Central memory CD8-positive, alpha-beta T cell (primary cell): ENCODE measurements at regions not wholly inside any gene's neighbourhood (a gene's known extent, or its start where the extent isn't known, plus 50 kb on each side); places are given as distances from the start of the nearest gene placed in this dataset.

Source experiments
- ATAC-seq: fragments of 150-1000 bp; cut with Tn5 transposase; replicated peaks from 2 replicates; pipeline ENCODE4 v1.10.0; 2022; ENCODE audit warnings: mild to moderate bottlenecking, moderate FRiP score, moderate number of reproducible peaks; ENCODE audit not compliant: poor library complexity, severe bottlenecking; ENCODE audit errors: extremely low read depth
- DNase-seq, 2 donors: peaks; one replicate each; pipeline ENCODE4 v3.0.0; 2021; ENCODE audit warnings: low spot score in 2 of 2
- H3K27ac Mint-ChIP-seq: one replicate; pipeline ENCODE4 v1.8.0; 2022; ENCODE audit warnings: low read depth, mild to moderate bottlenecking, moderate library complexity, mixed read lengths
- H3K27me3 Mint-ChIP-seq: one replicate; pipeline ENCODE4 v1.8.0; 2022; ENCODE audit warnings: mixed read lengths
- H3K36me3 Mint-ChIP-seq: one replicate; pipeline ENCODE4 v1.8.0; 2022; ENCODE audit warnings: mild to moderate bottlenecking, moderate library complexity, mixed read lengths; ENCODE audit not compliant: insufficient read depth
- H3K4me1 Mint-ChIP-seq: one replicate; pipeline ENCODE4 v1.8.0; 2022; ENCODE audit warnings: mixed read lengths
- H3K4me3 Mint-ChIP-seq: one replicate; pipeline ENCODE4 v1.8.0; 2022; ENCODE audit warnings: mild to moderate bottlenecking, moderate library complexity, mixed read lengths
- H3K9me3 Mint-ChIP-seq: one replicate; pipeline ENCODE4 v1.8.0; 2022; ENCODE audit warnings: mixed read lengths

DNA sequence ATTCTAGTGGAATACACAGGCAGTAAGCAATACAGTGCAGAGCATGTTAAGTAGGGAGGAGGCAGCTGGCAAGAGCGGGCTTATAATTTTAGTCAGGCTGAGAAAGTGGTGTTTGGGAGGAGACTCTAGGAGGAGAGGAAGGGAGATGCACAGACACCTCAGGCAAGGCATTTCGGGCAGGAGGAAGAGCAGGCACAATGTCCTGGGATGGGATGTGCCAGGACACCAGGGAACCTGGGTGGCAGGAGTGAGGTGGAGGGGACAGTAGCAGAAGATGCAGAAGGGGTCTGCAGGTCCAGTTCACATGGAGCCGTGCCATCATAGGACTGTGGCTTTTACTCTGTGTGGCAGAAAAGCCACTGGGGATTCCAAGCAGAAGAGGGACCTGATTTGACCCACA, 143.7 kb upstream of the FSTL4 start:
- peaks cover 2% of the 10 kb centered on the region for H3K36me3 Mint-ChIP-seq
- H3K9me3 Mint-ChIP-seq: no peaks in the 10 kb centered on the region
- no peak for ATAC-seq
- H3K4me1 Mint-ChIP-seq: no peaks in the 10 kb centered on the region
- DNase-seq: no peak
- no peak overlapping the region for H3K27ac Mint-ChIP-seq
- no peak overlapping the region for H3K4me3 Mint-ChIP-seq
- peaks cover 28% of the 10 kb centered on the region for H3K27me3 Mint-ChIP-seq

DNA sequence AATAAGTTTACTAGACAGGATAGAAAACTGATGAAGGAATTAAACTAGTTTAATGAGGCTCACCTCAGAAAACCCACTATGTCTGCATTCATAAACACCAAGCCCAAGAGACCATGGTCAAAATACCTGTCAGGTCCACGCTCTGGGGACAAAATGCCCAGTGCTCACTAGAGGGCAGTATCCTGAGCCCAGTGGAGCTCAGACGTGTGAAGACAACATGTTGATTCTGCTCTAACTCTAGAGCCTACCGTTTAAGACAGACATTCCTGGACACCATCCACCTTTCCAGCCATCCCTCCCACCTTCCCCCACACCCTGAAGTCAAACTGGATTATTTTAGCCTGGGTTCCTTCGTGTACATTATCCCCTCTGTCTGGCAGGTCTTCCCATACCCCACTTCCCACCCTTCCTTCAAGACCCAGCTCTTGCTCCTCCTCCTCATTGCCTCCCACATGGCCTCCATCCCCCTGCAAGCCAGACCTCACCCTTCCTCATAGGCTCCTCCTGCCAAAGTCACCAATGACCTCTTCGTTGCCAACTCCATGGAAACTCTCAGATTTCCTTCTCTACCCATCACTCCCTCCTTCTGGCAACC, 142.3 kb upstream of the FSTL4 start:
- DNase-seq: no peak
- ATAC-seq: no peak

DNA sequence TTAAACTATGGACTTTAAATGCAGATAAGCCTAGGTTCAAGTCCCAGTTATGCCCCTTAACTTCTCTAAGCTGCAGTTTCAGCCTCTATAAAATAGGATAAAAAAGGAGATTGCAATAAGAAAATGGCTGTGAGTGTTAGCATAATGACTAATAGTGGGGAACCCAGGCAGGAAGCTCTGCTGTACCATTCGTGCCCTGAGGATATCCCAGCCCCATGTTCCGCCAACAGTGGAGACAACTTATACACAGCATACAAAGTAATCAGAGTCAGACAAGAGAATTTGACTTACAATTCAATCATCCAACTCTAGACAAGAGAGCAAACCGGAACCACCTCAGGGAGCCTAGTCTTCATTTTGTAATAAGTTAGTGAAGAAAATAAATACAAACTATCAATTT, 141.5 kb upstream of the FSTL4 start:
- no peak overlapping the region for H3K27ac Mint-ChIP-seq
- H3K27me3 Mint-ChIP-seq: peaks cover 28% of the 10 kb centered on the region
- no peaks in the 10 kb centered on the region for H3K9me3 Mint-ChIP-seq
- DNase-seq (no peak), ATAC-seq (no peak)
- H3K4me3 Mint-ChIP-seq: no peak overlapping the region
- H3K4me1 Mint-ChIP-seq: no peaks in the 10 kb centered on the region
- H3K36me3 Mint-ChIP-seq: peaks cover 2% of the 10 kb centered on the region

More for the DNA sequence above, 142.3 kb upstream of the FSTL4 start:
- Mint-ChIP-seq H3K27ac (no peak overlapping the region), H3K36me3 (peaks cover 2% of the 10 kb centered on the region), H3K4me3 (no peak overlapping the region), H3K27me3 (peaks cover 28% of the 10 kb centered on the region), H3K4me1 (no peaks in the 10 kb centered on the region), H3K9me3 (no peaks in the 10 kb centered on the region)

DNA sequence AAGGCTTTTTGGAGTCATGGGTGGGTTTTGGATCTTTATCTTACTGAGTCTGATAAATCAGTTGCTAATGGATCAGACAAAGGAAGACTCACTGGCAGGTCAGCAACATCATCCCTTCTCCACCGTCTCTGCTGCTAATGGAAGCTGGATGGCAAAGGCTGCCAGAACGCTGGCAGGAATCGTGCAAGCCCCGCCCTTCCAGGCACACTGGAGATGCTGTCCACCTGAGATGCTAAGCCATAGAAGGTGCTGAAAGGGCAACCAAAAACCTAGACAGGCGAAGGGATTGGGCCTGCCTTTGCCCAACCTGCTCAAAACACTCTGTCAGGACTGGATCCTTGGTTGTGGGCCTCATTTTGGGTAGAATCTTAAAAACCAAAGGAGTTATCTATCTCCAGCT, 139.5 kb upstream of the FSTL4 start:
- Mint-ChIP-seq H3K27ac (no peak overlapping the region), H3K36me3 (peaks cover 2% of the 10 kb centered on the region), H3K27me3 (peaks cover 37% of the 10 kb centered on the region), H3K9me3 (no peaks in the 10 kb centered on the region), H3K4me3 (no peak overlapping the region), H3K4me1 (no peaks in the 10 kb centered on the region)
- ATAC-seq (no peak), DNase-seq (no peak)

DNA sequence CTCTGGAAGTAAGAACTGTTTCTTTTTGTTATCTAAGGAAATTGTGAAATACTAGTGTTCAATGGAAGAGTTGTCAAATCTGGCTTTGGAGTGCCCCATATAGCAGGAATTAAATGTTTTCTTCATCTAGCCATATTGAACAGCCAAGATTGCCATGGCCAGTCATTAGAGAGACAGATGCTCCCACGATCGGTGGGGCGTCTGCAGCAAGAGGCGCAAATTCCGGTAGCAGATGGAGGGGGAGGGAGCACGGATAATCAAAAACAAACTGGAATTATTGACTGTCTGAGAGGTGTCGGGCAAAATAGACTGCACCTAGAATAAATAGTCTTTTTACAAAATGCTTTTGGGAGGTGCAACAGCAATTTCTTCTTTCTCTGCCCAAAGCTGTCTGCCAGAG, 139.1 kb upstream of the FSTL4 start:
- Mint-ChIP-seq H3K27ac (no peak overlapping the region), H3K27me3 (peaks cover 33% of the 10 kb centered on the region), H3K4me1 (no peaks in the 10 kb centered on the region), H3K4me3 (no peak overlapping the region), H3K9me3 (no peaks in the 10 kb centered on the region), H3K36me3 (peaks cover 2% of the 10 kb centered on the region)
- ATAC-seq: no peak
- no peak for DNase-seq

DNA sequence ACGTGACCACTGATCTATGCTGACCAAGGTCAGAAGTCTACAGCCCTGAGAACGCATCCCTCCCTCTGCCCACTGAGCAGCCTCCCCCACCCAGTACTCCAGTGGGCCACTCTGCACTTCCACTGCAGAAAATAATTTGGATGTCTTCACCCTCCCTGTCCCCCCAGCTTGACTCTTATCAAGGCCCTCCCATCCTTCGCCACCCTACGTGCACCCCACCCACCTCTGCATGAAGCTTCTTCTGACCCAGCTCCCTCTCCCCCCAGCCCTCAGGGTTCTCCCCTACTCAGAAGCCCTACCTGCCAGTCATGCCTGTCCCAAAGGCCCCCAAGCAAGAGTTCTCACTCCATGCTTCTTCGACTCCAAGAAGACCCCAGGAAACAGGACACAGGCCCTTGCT, 138.5 kb upstream of the FSTL4 start:
- no peaks in the 10 kb centered on the region for H3K4me1 Mint-ChIP-seq
- no peak overlapping the region for H3K4me3 Mint-ChIP-seq
- H3K36me3 Mint-ChIP-seq: peaks cover 2% of the 10 kb centered on the region
- DNase-seq (no peak), ATAC-seq (no peak)
- H3K27ac Mint-ChIP-seq: no peak overlapping the region
- H3K27me3 Mint-ChIP-seq: peaks cover 27% of the 10 kb centered on the region
- H3K9me3 Mint-ChIP-seq: no peaks in the 10 kb centered on the region

DNA sequence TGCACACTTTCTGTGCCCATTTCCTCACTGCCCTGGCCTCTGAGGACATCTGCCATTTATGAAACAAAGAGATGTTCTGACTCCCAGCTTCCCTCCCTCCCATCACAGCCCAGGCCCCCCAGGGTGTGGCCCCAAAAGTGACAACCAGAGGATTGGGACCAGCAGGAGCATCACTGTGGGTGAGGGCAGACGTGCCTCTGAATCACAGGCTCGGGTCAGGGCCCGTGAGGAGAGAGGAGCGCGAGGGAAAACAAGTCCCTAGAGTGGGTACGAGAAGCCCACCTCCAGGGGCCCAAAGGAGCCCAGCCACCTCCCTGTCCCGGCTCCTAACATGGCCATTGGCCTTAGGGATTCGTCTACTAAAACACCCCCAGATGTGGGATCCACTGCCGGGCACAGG, 138.0 kb upstream of the FSTL4 start:
- Mint-ChIP-seq H3K4me1 (no peaks in the 10 kb centered on the region), H3K27me3 (peaks cover 22% of the 10 kb centered on the region), H3K9me3 (no peaks in the 10 kb centered on the region), H3K4me3 (no peak overlapping the region), H3K27ac (no peak overlapping the region), H3K36me3 (peaks cover 2% of the 10 kb centered on the region)
- no peak for DNase-seq
- no peak for ATAC-seq

DNA sequence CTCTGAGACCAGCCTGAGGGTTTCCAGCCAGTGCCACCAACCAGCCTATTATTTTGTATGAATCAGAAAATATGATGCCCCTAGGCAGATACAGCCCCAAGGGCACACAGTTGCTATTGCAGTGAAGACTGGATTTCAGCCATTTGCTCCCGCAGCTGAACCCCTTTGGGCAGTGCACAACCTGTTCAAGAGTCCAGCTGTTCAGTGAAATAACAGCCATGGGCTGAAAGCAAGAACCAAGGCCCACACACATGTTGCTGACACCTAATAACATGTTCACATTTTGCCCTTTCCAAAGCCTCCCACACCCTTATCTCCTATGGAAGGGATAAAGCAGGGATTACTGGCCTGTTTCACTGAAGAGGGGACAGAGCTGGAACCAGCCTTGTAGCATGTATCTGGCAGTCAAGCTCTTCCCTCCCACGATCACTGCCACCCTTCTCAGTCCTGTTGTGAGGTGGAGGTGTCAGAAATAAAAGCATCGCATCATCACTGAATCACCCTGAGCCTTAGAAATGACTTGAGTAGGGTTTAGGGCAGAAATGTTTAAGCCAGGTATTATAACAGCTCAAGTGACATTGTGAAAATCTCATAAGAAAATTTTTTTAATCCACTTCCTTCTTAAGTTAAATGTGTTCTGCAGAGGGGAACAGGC, 137.1 kb upstream of the FSTL4 start:
- peaks cover 2% of the 10 kb centered on the region for H3K36me3 Mint-ChIP-seq
- H3K9me3 Mint-ChIP-seq: no peaks in the 10 kb centered on the region
- peaks cover 13% of the 10 kb centered on the region for H3K27me3 Mint-ChIP-seq
- no peak for ATAC-seq
- H3K27ac Mint-ChIP-seq: no peak overlapping the region
- H3K4me1 Mint-ChIP-seq: no peaks in the 10 kb centered on the region
- no peak overlapping the region for H3K4me3 Mint-ChIP-seq
- no peak for DNase-seq

DNA sequence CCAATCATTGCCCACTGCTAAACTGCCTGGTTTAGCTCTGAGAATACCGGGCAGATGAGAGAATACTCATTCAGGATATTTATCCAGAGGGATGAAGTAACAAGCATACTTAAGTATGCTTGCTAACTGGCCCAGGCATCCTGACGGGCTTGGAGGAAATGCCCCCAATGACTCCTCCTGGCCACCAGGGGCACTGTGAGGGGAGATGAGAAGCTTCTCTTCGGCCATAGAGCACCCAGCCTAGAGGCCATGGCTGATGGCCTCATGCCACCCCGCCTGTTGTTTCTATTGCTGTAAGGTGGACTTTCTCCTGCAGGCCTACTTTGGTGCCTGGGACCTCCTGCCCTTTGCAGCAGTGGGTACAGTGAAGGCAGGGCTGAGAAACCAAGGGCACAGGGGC, 134.5 kb upstream of the FSTL4 start:
- Mint-ChIP-seq H3K27ac (no peak overlapping the region), H3K27me3 (peaks cover 24% of the 10 kb centered on the region), H3K36me3 (no peaks in the 10 kb centered on the region), H3K4me1 (no peaks in the 10 kb centered on the region), H3K4me3 (no peak overlapping the region), H3K9me3 (no peaks in the 10 kb centered on the region)
- DNase-seq (no peak), ATAC-seq (no peak)

DNA sequence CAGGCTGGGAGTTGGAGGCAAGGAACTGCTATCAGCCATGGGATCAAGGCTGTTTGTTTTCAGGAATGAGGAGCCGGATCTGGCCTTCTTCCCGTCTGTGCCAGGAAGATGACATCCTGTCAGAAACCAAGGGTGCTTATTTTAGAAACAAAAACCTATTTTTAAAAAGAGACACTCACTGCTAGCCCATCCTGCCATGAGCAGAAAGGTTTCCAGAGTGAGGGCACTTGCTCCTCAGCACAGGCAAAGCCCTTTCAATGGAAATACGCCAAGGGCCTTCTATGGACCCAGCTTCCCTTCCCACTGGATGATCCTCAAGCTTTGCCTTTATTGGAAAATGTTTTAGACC, 132.6 kb upstream of the FSTL4 start:
- Mint-ChIP-seq H3K27me3 (peaks cover 43% of the 10 kb centered on the region), H3K4me1 (no peaks in the 10 kb centered on the region), H3K27ac (no peak overlapping the region), H3K36me3 (no peaks in the 10 kb centered on the region), H3K9me3 (no peaks in the 10 kb centered on the region), H3K4me3 (no peak overlapping the region)
- ATAC-seq (no peak), DNase-seq (no peak)

DNA sequence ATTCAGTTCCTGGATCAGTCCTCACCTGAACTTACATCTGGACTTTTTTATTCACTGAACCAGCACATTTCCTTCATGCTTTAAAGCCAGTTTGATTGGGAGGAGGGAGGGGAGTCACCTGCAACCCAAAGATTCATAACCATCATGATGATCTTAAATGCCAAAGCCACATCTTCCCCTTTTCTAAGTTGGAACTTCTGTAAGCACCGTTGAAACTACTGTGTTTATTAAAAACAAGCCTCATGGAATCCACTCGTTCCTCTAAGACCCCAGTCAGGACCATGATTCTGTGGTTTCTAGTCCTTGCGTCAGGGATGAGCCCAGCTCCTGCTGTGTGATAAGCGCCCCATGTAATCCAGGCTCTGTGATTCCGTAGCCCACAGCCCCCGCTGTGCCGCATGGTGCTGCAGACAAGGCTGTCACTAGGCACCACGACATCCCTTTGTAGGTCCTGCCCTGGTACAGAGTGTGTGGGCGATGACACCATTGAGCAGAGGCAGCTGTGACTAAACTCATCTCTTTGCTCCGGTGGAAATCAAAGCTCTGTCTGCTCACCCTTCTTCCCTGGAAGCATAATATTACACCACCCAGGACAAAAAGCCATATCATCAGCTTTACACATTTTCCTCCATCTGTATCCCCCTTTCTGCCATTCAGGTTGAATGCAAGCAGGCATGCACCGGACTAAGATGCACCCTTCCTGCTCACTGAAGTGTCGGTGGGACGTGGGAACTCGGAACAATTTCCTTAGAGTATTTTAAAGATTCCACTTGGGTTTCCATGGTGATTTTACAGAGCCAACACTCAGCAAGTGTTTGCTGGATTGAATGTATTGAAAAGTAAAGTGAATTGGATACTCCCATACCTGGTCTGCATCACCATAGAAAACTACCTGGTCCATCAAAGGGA, 132.0 kb upstream of the FSTL4 start:
- H3K27ac Mint-ChIP-seq: no peak overlapping the region
- no peaks in the 10 kb centered on the region for H3K9me3 Mint-ChIP-seq
- H3K4me1 Mint-ChIP-seq: no peaks in the 10 kb centered on the region
- H3K36me3 Mint-ChIP-seq: no peaks in the 10 kb centered on the region
- H3K27me3 Mint-ChIP-seq: peaks cover 45% of the 10 kb centered on the region
- DNase-seq (no peak), ATAC-seq (peak; percentile 19)
- no peak overlapping the region for H3K4me3 Mint-ChIP-seq

DNA sequence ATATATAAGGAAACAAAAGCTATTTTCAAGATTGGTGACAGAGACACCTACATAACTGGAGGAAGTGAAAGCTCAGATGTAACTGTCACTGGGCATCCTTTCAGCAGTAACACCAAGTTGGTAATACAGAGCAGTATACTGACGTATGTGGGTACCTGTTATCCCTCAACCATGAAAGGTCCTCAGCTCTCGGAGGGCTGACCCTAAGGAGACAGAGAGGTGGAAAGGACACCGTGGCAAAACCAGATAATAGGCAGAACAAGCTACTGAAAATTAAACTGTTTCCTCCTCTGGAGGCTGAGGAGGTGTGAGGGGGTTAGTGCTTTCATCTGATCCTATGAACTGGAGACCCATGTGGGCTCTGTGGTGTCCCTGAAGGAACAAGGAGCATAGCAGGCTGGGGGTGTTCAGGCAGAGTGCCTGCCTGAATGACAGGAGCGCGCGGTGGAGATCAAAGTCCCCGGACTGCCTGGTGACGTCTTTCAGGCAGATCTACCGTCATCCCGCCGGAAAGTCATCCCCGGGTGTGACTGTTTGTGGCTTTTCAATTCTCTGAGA, 130.2 kb upstream of the FSTL4 start:
- H3K36me3 Mint-ChIP-seq: no peaks in the 10 kb centered on the region
- H3K4me1 Mint-ChIP-seq: no peaks in the 10 kb centered on the region
- no peak overlapping the region for H3K4me3 Mint-ChIP-seq
- no peaks in the 10 kb centered on the region for H3K9me3 Mint-ChIP-seq
- no peak for DNase-seq
- H3K27me3 Mint-ChIP-seq: peaks cover 42% of the 10 kb centered on the region
- ATAC-seq: peak; percentile 19
- H3K27ac Mint-ChIP-seq: no peak overlapping the region
